Liver (tissue), 8 donors: ENCODE measurements at regions not wholly inside any gene's neighbourhood (a gene's known extent, or its start where the extent isn't known, plus 50 kb on each side); places are given as distances from the start of the nearest gene placed in this dataset.

ENCODE experiments used
- DNase-seq: peaks from one replicate; pipeline ENCODE4 v3.0.0-alpha.2; 2017; ENCODE audit warnings: low spot score
- H3K27ac ChIP-seq, 2 donors: one replicate each; pipeline ENCODE4 v1.7.0; 2013; ENCODE audit warnings: inconsistent platforms in 2 of 2, low read length in 2 of 2, control low read depth in 1 of 2, low read depth in 1 of 2, mild to moderate bottlenecking in 1 of 2
- H3K27me3 ChIP-seq, 4 donors: one replicate each; pipeline versions ENCODE4 v1.6.1 to v1.7.0; 2013; ENCODE audit warnings: low read length in 3 of 4, inconsistent platforms in 1 of 4, mild to moderate bottlenecking in 1 of 4, moderate library complexity in 1 of 4; ENCODE audit not compliant: control insufficient read depth in 4 of 4, insufficient read depth in 4 of 4
- H3K36me3 ChIP-seq, 4 donors: one replicate each; pipeline versions ENCODE4 v1.6.1 to v1.7.0; 2013; ENCODE audit warnings: low read length in 3 of 4, mild to moderate bottlenecking in 3 of 4, low read depth in 1 of 4, moderate library complexity in 1 of 4; ENCODE audit not compliant: control insufficient read depth in 4 of 4, insufficient read depth in 3 of 4
- H3K4me1 ChIP-seq, 4 donors: one replicate each; pipeline versions ENCODE4 v1.6.1 to v1.7.0; 2013; ENCODE audit warnings: low read length in 3 of 4, mild to moderate bottlenecking in 3 of 4, moderate library complexity in 1 of 4; ENCODE audit not compliant: control insufficient read depth in 4 of 4, insufficient read depth in 4 of 4
- H3K4me3 ChIP-seq, 3 donors: one replicate each; pipeline versions ENCODE4 v1.6.1 to v1.7.0; 2013; ENCODE audit warnings: low read length in 3 of 3, control low read depth in 1 of 3, low read depth in 1 of 3, mild to moderate bottlenecking in 1 of 3
- H3K9ac ChIP-seq, 2 donors: one replicate each; pipeline ENCODE4 v1.7.0; 2013; ENCODE audit warnings: low read length in 2 of 2, mild to moderate bottlenecking in 2 of 2, moderate library complexity in 2 of 2, control low read depth in 1 of 2, low read depth in 1 of 2
- H3K9me3 ChIP-seq, 4 donors: one replicate each; pipeline versions ENCODE4 v1.6.1 to v1.7.0; 2013; ENCODE audit warnings: low read length in 3 of 4; ENCODE audit not compliant: control insufficient read depth in 4 of 4
- ATF3 ChIP-seq: IDR thresholded peaks from 2 replicates; pipeline ENCODE4 v1.6.1; 2016; ENCODE audit warnings: antibody characterized with exemption
- CTCF ChIP-seq: fragments of 150-350 bp; IDR thresholded peaks from 2 replicates; pipeline ENCODE4 v1.5.1; 2017; ENCODE audit warnings: improper control_type of control experiment, low read depth, low read length; ENCODE audit not compliant: missing input control
- EGR1 ChIP-seq, 2 donors: IDR thresholded peaks; 2 replicates each; pipeline ENCODE4 v1.6.1; 2016 to 2018; ENCODE audit warnings: antibody characterized with exemption in 2 of 2, low read depth in 2 of 2
- FOXA1 ChIP-seq: IDR thresholded peaks from 2 replicates; pipeline ENCODE4 v1.6.1; 2016; ENCODE audit warnings: antibody characterized with exemption
- HNF4A ChIP-seq, 2 donors: conservative IDR thresholded peaks; 2 replicates each; pipeline ENCODE4 v1.6.1; 2016; ENCODE audit warnings: antibody characterized with exemption in 2 of 2, mild to moderate bottlenecking in 2 of 2
- JUND ChIP-seq, 2 donors: IDR thresholded peaks; 2 replicates each; pipeline ENCODE4 v1.6.1; 2016; ENCODE audit warnings: antibody characterized with exemption in 2 of 2
- REST ChIP-seq: IDR thresholded peaks from 2 replicates; pipeline ENCODE4 v1.6.1; 2016; ENCODE audit warnings: antibody characterized with exemption, mild to moderate bottlenecking
- RXRA ChIP-seq, 2 donors: IDR thresholded peaks; 2 replicates each; pipeline ENCODE4 v1.6.1; 2017 to 2018; ENCODE audit warnings: antibody characterized with exemption in 2 of 2, mild to moderate bottlenecking in 1 of 2
- TAF1 ChIP-seq: conservative IDR thresholded peaks from 2 replicates; pipeline ENCODE4 v1.6.1; 2016; ENCODE audit warnings: antibody characterized with exemption, mild to moderate bottlenecking
- ZBTB33 ChIP-seq: IDR thresholded peaks from 2 replicates; pipeline ENCODE4 v1.6.1; 2016; ENCODE audit warnings: antibody characterized with exemption
- WGBS: extraction: QIAGEN DNeasy Blood & Tissue Kit; methylation state at CpG from one replicate; pipeline ENCODE4 v1.1.7; 2013; 5-methylcytosine and 5-hydroxymethylcytosine counted together
- donor health status: healthy.
- donor health status: healthy.
- donor health status: healthy.
- donor health status: healthy.
- donor health status: healthy.

DNA sequence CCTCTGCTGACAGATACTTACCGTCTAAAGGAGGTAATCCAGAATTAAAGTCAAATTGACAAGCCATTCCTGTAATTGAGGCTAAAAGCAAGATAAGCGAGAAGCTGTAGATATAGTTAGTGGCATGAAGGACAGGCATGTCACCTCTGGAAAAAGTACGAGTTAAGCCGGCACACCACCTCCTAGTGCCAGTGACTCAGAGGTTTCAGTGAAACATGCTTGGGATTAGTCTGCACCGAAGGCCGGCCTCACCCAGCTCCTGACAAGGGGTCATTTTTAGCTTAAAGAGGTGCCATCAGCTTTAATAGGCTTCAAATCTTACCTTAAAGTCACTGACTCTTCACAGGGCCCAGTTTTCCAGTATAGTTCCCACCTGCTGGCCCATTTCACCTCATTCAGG, 838.0 kb downstream of the UQCRFS1 start:
- Histone ChIP-seq H3K9me3 (no peaks in the 10 kb centered on the region), H3K4me3 (no peak overlapping the region), H3K9ac (no peak overlapping the region), H3K27ac (no peak overlapping the region), H3K27me3 (no peaks in the 10 kb centered on the region), H3K4me1 (no peaks in the 10 kb centered on the region), H3K36me3 (no peaks in the 10 kb centered on the region)
- 72% methylated on average over 6 of the region's 6 CpGs for WGBS
- TF ChIP-seq RXRA (IDR thresholded peaks at IDR 0.05) (no peak), CTCF (no peak), JUND (IDR thresholded peaks at IDR 0.05) (no peak), HNF4A (conservative IDR thresholded peaks at IDR 0.05) (no peak), TAF1 (no peak), REST (no peak), ZBTB33 (no peak), EGR1 (IDR thresholded peaks at IDR 0.05; ENCODE audit: low read depth in 2 of 2) (no peak), FOXA1 (no peak), ATF3 (no peak)
- DNase-seq = no peak

DNA sequence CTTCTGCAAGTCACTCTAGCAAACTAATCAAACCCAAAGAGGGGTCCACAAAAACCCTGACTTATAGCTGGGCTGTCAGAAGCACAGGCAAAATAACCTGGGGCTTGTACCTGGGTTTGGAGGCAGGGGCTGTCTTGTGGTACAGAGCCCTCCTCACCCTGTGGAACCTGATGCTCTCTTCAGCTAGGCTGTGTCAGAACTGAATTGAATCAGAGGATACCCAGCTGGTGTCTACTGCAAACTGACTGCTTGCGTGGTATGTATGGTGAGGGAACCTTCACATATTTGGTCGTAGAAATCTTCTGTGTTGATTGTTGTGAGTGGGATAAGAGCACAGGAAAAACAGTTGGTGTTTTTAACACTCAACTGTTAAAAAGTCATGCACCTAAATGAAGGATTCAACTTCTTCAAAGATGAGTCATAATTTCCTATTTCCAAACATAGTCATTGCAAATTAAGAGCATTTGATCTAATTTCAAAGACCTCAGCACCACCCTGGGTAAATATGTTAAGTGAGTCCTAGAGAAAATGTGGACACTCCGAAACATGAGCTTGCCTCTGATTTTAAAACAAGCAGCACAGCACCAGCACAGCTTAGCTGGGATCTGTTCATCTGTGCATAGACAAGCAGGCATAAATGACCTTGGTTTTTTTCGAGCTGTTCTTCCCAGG, 840.2 kb downstream of the UQCRFS1 start:
- TF ChIP-seq ZBTB33 = no peak
- TF ChIP-seq CTCF = no peak
- Histone ChIP-seq H3K27ac (no peak overlapping the region), H3K4me3 (no peak overlapping the region), H3K9ac (no peak overlapping the region), H3K36me3 (no peaks in the 10 kb centered on the region), H3K9me3 (no peaks in the 10 kb centered on the region), H3K27me3 (no peaks in the 10 kb centered on the region), H3K4me1 (no peaks in the 10 kb centered on the region)
- 53% methylated on average over 4 of the region's 4 CpGs for WGBS
- no peak for DNase-seq
